ENCODE measurements at regions not wholly inside any gene's neighbourhood (a gene's known extent, or its start where the extent isn't known, plus 50 kb on each side); places are given as distances from the start of the nearest gene placed in this dataset.

DNA sequence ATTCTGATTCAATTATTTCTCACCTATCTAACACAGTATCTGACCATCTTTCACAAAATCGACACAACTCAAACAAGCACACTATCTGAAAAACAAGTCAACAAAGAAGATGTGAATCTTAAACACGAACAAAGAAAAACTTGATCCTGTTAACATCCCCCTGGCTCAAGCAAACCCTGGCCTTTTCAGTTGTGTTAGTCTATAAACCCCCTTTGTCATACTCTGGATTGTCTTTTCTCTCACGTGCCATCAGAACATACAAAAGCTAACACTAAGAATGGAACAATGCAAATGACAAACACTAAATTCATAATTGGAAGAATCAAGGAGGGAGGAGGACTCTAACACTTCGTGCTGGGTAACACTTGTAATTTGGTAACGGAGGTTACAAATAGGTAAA, 168.7 kb downstream of the GASK1B start:
- TF ChIP-seq, protein P1, sequence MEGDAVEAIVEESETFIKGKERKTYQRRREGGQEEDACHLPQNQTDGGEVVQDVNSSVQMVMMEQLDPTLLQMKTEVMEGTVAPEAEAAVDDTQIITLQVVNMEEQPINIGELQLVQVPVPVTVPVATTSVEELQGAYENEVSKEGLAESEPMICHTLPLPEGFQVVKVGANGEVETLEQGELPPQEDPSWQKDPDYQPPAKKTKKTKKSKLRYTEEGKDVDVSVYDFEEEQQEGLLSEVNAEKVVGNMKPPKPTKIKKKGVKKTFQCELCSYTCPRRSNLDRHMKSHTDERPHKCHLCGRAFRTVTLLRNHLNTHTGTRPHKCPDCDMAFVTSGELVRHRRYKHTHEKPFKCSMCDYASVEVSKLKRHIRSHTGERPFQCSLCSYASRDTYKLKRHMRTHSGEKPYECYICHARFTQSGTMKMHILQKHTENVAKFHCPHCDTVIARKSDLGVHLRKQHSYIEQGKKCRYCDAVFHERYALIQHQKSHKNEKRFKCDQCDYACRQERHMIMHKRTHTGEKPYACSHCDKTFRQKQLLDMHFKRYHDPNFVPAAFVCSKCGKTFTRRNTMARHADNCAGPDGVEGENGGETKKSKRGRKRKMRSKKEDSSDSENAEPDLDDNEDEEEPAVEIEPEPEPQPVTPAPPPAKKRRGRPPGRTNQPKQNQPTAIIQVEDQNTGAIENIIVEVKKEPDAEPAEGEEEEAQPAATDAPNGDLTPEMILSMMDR (IDR thresholded peaks at IDR 0.05), result no peak
- no peak for TF ChIP-seq POLR2A (IDR thresholded peaks at IDR 0.05)
